ENCODE measurements at regions not wholly inside any gene's neighbourhood (a gene's known extent, or its start where the extent isn't known, plus 50 kb on each side); places are given as distances from the start of the nearest gene placed in this dataset.
"Not testable (repeated sequence)": the region's sequence is repeated elsewhere in the genome, so short reads cannot be mapped to it uniquely, and the experiment has no call there.

GRCh38 chr9:96130970-96131369 is 171.0 kb downstream of the HSD17B3 start:
- no peak for DNase-seq

- no peak for DNase-seq
These were observed 172.2 kb downstream of the HSD17B3 start for GRCh38 chr9:96129747-96130146.

- no peak for DNase-seq
These were observed 173.1 kb downstream of the HSD17B3 start for GRCh38 chr9:96128880-96129279.

- DNase-seq = no peak
These were observed 175.6 kb downstream of the HSD17B3 start for GRCh38 chr9:96126321-96126881.

- no peak for DNase-seq
These were observed 176.4 kb downstream of the HSD17B3 start for GRCh38 chr9:96125624-96126023.

DNA sequence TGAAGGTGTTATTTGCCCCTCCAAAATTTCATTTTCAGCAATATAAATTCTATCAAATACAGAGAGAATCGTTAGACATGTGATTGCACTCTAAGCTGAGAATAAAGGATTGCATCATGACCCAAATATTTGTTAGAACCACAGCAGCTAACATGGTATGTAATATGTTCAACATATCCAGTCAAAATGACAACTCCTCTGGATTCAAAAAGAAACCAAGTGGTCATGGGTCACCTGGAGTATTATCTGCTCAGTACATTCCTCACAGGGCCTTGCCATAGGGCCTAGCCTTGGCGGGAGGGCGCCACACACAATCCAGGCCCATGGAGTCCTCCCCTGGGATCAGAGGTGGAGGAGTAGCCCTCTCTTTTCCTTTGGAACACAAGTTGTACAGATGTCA is 179.2 kb downstream of the HSD17B3 start:
- DNase-seq = no peak

DNA sequence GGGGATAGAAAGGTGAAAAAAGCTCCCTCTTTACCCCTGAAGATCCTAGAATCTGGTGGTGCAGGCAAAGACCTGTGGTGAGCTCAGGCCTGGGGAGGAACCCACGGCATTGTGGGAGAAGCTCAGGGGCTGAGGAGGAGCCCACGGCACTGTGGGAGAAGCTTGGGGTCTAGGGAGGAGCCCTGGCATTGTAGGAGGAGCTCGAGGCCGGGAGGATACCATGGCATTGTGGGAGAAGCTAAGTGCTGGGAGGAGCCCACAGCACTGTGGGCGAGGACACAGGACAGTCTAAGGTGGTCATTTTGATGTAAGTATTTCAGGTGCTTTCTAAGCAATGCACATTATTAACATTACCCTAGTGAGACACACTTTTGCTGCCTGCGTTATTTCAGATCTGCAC is 179.7 kb downstream of the HSD17B3 start:
- no peak for DNase-seq

DNA sequence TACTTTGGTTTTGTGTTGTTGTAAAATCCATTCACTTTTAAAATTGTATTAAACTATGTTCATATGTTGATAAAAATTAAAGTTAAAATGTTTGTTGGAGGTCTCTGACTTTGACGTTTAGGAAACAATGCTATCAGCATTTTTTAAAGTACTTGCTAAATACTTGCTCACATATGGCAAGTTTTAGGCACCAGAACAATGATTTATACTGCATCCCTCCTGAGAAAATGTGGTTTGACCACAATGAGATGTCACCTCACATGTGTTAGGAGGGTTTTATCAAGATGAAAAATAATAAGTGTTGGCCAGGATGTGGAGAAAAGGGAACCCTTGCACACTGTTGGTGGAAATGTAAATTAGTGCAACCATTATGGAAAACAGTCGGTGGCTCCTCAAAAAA is 180.8 kb downstream of the HSD17B3 start:
- no peak for DNase-seq

DNA sequence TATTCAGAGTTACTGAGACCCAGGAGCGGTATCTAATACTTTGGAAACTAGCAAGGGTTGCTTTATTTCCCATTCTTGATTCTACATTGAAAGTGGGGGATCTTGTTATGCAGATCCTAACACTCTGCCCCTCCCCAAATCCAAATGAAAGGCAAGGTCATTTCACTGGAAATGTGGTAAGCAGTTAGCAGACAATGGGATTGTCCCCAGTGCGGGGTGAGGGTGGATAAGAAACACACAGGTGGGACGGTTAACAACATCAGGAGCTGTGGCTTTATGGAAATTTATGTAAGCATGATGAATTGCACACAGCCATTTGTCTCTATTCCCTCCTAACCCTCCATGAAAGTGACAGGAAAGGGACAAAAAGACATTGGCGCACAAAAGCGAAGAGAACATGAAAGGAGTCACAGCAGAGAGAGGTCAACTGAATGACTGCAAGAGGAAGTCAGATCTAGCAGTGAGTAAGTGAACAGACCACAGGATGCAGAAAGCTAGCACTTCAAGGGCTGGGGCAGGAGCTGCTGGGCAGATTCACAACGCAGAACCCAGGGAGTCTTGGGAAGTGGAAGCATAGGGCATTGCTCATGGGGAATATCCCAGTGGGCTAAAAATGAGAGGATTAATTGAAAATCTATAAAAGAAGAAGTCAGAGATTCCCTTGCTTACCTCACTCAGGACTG is 184.4 kb downstream of the HSD17B3 start:
- DNase-seq = no peak

GRCh38 chr9:96116275-96117064 is 185.5 kb downstream of the HSD17B3 start:
- no peak for DNase-seq

DNA sequence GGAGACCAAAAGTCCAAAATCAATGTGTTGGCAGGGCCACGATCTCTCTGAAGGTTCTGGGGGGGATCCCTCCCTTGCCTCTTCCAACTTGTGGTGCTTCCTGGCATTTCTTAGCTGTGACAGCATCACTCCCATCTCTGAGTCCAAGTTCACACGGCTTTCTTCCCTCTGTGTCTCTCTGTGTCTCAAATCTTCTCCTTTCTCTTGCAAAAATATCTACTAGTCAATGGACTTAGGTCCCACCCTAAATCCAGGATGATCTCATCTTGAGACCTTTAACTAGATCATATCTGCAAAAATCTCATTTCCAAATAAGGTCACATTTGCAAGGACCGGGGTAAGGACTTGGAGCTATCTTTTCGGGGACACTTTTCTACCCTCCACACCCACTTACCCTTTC is 186.1 kb downstream of the HSD17B3 start:
- no peak for DNase-seq

DNA sequence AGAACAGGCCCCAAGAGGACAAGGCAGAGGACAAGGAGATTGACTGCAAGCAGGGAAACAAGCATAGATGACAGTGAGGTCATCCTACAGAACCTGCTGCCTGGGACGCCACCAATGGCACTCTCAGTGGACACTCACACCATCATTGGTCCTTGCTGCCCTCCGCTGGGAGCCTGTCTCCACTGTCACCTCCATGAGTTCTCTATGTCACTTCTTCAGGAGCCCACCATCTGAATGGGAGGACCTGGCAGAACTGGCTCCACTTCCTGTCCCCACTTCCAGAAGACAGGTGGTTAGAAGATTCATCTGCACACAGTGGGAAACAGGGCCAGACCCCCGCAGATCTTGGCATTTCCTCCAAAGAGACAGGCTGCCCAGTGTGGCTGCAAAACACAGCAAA is 188.9 kb downstream of the HSD17B3 start:
- no peak for DNase-seq

DNA sequence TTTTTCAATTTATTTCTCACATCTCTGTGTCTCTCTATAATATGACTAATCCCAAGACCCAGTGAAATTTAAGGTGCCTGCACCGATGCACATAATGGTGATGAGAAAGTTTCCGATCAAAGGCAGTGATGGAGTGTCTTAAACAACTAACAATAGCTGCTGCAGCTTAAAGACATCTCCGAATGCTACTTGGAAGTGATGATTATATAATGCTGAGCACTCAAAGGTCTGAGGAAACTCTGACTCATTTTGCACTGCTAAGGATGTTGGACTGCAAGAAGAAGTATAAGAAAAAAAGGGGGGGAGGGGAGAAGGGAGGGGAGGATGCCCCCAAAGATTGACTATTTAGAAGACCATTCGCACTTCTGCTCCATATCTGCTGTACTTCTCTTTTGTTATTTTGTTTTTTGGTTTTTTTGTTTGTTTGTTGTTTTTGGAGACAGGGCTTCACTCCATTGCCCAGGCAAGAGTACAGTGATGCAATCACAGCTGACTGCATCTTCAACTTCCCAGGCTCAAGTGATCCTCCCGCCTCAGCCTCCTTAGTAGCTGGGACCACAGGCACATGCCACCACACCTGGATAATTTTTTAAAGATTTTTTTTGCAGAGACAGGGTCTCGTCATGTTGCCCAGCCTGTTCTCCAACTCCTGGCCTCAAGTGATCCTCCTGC is 192.2 kb downstream of the HSD17B3 start:
- no peak for DNase-seq

GRCh38 chr9:96108691-96109380 is 193.1 kb downstream of the HSD17B3 start:
- no peak for DNase-seq

DNA sequence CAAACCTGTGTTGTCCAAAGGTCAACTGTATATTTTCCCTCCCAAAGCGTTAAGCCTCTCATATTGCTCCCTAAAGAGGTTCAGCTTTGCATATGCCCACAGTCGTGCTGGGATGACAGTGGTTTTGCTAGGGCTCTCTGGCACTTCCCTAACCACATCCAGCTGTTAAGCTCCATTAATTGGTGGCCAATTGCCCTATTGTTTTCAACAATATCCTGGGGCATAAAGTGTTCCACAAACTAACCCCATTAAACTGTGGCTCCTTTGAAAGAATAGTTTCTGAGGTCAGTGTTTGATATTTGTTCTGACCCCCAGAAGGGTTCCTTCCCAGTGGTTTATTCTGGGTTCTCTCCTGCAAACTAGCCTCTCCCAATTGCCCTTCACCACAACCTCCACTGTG is 194.5 kb downstream of the HSD17B3 start:
- no peak for DNase-seq

- DNase-seq = no peak
These were observed 201.3 kb downstream of the HSD17B3 start for GRCh38 chr9:96100385-96101300.

- not testable (repeated sequence) for DNase-seq
These were observed 211.3 kb downstream of the HSD17B3 start for GRCh38 chr9:96090630-96091029.

DNA sequence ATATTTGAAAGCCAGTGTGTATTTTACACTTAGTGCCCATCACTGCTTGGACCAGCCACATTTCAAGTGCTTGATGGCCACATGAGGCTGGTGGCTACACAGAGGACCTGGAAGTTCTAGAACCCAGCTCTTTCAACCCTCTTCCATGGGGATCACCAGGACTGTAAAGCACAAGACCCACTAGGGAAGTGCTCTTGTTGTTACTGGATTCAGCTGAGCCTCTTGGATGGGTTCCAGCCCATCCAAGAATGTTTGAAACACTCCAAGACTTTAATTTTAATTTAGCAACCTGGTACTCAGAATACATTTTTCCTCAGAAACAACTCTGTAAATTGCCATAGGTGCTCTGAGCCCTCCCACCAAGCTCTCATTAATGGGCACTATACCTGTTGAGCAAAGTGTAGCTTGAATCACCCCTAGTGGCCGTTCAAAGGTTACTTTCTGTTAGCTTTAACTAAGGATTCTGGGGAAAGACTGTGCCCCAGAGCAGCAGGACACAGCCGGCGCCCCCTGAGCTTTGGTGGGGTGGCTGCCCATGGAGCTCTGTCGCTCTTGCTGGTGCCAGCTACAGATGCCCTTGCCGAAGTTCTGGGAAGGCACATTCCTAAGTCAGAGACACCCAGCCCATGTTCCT is 212.4 kb downstream of the HSD17B3 start:
- DNase-seq = no peak

- DNase-seq = no peak
These were observed 213.0 kb downstream of the ERCC6L2 start for GRCh38 chr9:96088510-96088909.

DNA sequence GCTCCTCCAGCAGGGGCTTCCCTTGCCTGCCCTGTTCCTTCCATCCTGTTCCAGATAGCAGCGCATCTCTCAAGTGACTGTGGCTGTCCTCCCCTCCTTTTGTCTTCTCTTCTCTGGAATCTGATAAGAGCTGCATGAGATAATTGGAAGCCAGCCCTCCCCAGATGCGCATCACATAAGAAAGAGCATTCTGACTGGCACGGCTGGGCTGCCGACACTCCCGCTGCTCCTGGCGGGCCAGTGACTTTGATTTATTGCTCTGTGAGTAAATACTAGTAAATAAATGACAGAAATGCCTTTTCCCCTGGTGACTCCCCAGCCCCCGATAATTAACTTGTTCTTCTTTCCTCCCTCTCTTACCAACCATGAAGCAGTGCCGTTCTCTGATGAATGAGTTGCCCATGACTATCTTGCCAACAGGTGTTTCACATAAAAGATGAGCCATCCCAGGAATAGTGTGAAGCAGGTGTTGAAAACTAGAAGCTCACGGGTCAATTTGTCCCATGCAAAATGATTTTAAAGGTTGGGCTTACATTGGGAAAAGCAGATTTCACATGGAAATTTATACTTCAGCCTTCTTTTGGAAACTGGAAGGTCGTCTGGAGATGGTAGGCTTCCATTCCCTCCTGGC is 212.3 kb downstream of the ERCC6L2 start:
- DNase-seq = no peak

Measured in activated naive CD4-positive, alpha-beta T cell treated with Interleukin-2 at 50 U/mL for 16 hours (primary cell).